ENCODE measurements at regions not wholly inside any gene's neighbourhood (a gene's known extent, or its start where the extent isn't known, plus 50 kb on each side); places are given as distances from the start of the nearest gene placed in this dataset.
"Not testable (repeated sequence)": the region's sequence is repeated elsewhere in the genome, so short reads cannot be mapped to it uniquely, and the experiment has no call there.

- Histone ChIP-seq H3K79me2 (ENCODE audit: low read length) (no peaks in the 10 kb centered on the region), H3K27ac (ENCODE audit: low read length) (no peak overlapping the region), H3K9me3 (ENCODE audit: insufficient read depth, low read length) (no peaks in the 10 kb centered on the region), H3K4me3 (ENCODE audit: low read length) (no peak overlapping the region), H3K4me1 (ENCODE audit: low read length) (no peaks in the 10 kb centered on the region), H3K4me2 (ENCODE audit: low read length) (no peak overlapping the region), H3K27me3 (ENCODE audit: low read depth, low read length) (no peaks in the 10 kb centered on the region), H3K36me3 (replicated peaks; ENCODE audit: low read depth, low read length) (no peaks in the 10 kb centered on the region), H4K20me1 (ENCODE audit: insufficient read depth, low read length) (no peaks in the 10 kb centered on the region), H2AFZ (ENCODE audit: low read depth, low read length) (no peak overlapping the region), H3K9ac (ENCODE audit: low read length) (no peak overlapping the region)
- TF ChIP-seq EZH2phosphoT487 (IDR thresholded peaks at IDR 0.05; ENCODE audit: low read depth) (no peak), CTCF (IDR thresholded peaks at IDR 0.05; ENCODE audit: low read depth, low read length) (no peak)
Observed at GRCh38 chr2:106257830-106258229, 63.7 kb upstream of the UXS1 start.

DNA sequence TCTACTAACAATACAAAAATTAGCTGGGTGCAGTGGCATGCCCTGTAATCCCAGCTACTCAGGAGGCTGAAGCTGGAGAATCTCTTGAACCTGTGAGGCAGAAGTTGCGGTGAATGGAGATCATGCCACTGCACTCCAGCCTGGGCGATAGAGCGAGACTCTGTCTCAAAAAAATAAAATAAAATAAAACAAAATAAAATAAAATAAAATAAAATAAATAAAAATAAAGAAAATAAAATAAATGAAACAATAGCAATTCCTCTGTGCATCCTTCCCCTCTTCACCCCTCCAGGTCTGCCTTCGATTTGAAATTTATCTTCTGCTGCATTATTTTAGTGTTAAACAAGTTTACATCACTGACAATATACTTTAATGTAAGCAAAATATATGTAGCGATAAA is 63.0 kb upstream of the UXS1 start:
- H3K9ac ChIP-seq (ENCODE audit: low read length): no peak overlapping the region
- no peak overlapping the region for H2AFZ ChIP-seq (ENCODE audit: low read depth, low read length)
- no peaks in the 10 kb centered on the region for H3K4me1 ChIP-seq (ENCODE audit: low read length)
- no peak overlapping the region for H3K4me2 ChIP-seq (ENCODE audit: low read length)
- no peak overlapping the region for H3K4me3 ChIP-seq (ENCODE audit: low read length)
- TF ChIP-seq EZH2phosphoT487 (IDR thresholded peaks at IDR 0.05; ENCODE audit: low read depth) (no peak), CTCF (IDR thresholded peaks at IDR 0.05; ENCODE audit: low read depth, low read length) (no peak)
- no peak overlapping the region for H3K27ac ChIP-seq (ENCODE audit: low read length)
- H3K36me3 ChIP-seq (replicated peaks; ENCODE audit: low read depth, low read length): no peaks in the 10 kb centered on the region
- H3K27me3 ChIP-seq (ENCODE audit: low read depth, low read length): no peaks in the 10 kb centered on the region
- H4K20me1 ChIP-seq (ENCODE audit: insufficient read depth, low read length): no peaks in the 10 kb centered on the region
- H3K9me3 ChIP-seq (ENCODE audit: insufficient read depth, low read length): no peaks in the 10 kb centered on the region
- no peaks in the 10 kb centered on the region for H3K79me2 ChIP-seq (ENCODE audit: low read length)

- not testable (repeated sequence) for H3K27ac ChIP-seq (ENCODE audit: low read length); H4K20me1 ChIP-seq (ENCODE audit: insufficient read depth, low read length); H3K4me3 ChIP-seq (ENCODE audit: low read length); H3K9me3 ChIP-seq (ENCODE audit: insufficient read depth, low read length); H2AFZ ChIP-seq (ENCODE audit: low read depth, low read length); H3K27me3 ChIP-seq (ENCODE audit: low read depth, low read length); H3K79me2 ChIP-seq (ENCODE audit: low read length); H3K36me3 ChIP-seq (replicated peaks; ENCODE audit: low read depth, low read length); H3K4me1 ChIP-seq (ENCODE audit: low read length); H3K4me2 ChIP-seq (ENCODE audit: low read length); H3K9ac ChIP-seq (ENCODE audit: low read length)
Observed at GRCh38 chr2:106249157-106249828, 55.2 kb upstream of the UXS1 start.

- peak; percentile 22; the same call in 1 of the 2 replicates for TF ChIP-seq CTCF (IDR thresholded peaks at IDR 0.05; ENCODE audit: low read depth, low read length)
- not testable (repeated sequence) for H3K9ac ChIP-seq (ENCODE audit: low read length); H3K4me2 ChIP-seq (ENCODE audit: low read length); H3K4me1 ChIP-seq (ENCODE audit: low read length); H3K27me3 ChIP-seq (ENCODE audit: low read depth, low read length); H4K20me1 ChIP-seq (ENCODE audit: insufficient read depth, low read length); H2AFZ ChIP-seq (ENCODE audit: low read depth, low read length); H3K9me3 ChIP-seq (ENCODE audit: insufficient read depth, low read length); H3K27ac ChIP-seq (ENCODE audit: low read length); H3K4me3 ChIP-seq (ENCODE audit: low read length); H3K79me2 ChIP-seq (ENCODE audit: low read length); H3K36me3 ChIP-seq (replicated peaks; ENCODE audit: low read depth, low read length)
Observed at GRCh38 chr2:106248548-106249151, 54.5 kb upstream of the UXS1 start.
